Activated CD8-positive, alpha-beta T cell treated with anti-CD3 and anti-CD28 coated beads for 36 hours (primary cell): ENCODE measurements at regions not wholly inside any gene's neighbourhood (a gene's known extent, or its start where the extent isn't known, plus 50 kb on each side); places are given as distances from the start of the nearest gene placed in this dataset.

Experiments used
- ATAC-seq: fragments of 200-7000 bp; cut with Tn5 transposase; one replicate; pipeline ENCODE4 v1.10.0; 2021; ENCODE audit warnings: mild to moderate bottlenecking, moderate library complexity
- CTCF ChIA-PET: fragments of 350-600 bp; sonication (Branson Sonifier 250); formaldehyde crosslinking; loops from one replicate; lab custom pipeline; 2021; ENCODE audit warnings: antibody characterized with exemption; lab: Charles Lee
- POLR2A ChIA-PET: fragments of 350-600 bp; sonication (Branson Sonifier 250); formaldehyde crosslinking; loops from one replicate; lab custom pipeline; 2021; ENCODE audit warnings: antibody characterized with exemption; lab: Charles Lee
- DNase-seq: peaks from one replicate; pipeline ENCODE4 v3.0.0-alpha.2; 2020
- H3K27ac Mint-ChIP-seq: one replicate; pipeline ENCODE4 v1.8.0; 2021; ENCODE audit warnings: mild to moderate bottlenecking, mixed read lengths
- H3K27me3 Mint-ChIP-seq: one replicate; pipeline ENCODE4 v1.8.0; 2021; ENCODE audit warnings: mixed read lengths
- H3K36me3 Mint-ChIP-seq: one replicate; pipeline ENCODE4 v1.8.0; 2021; ENCODE audit warnings: low read depth, mixed read lengths
- H3K4me1 Mint-ChIP-seq: one replicate; pipeline ENCODE4 v1.8.0; 2021; ENCODE audit warnings: low read depth, mixed read lengths
- H3K4me3 Mint-ChIP-seq: one replicate; pipeline ENCODE4 v1.8.0; 2021; ENCODE audit warnings: mild to moderate bottlenecking, moderate library complexity, mixed read lengths
- H3K9me3 Mint-ChIP-seq: one replicate; pipeline ENCODE4 v1.8.0; 2021; ENCODE audit warnings: mixed read lengths
- CTCF ChIP-seq: fragments of 200-600 bp; IDR thresholded peaks from one replicate; pipeline ENCODE4 v1.8.0; 2022; ENCODE audit warnings: antibody characterized with exemption, mild to moderate bottlenecking
- intact Hi-C: fragments of 100-400 bp; cut with micrococcal nuclease; formaldehyde crosslinking; loops from one replicate; pipeline ENCODE4 v1.10.0; 2022

GRCh38 chr18:37667836-37668235 lies 102.2 kb upstream of the CELF4 start:
- Mint-ChIP-seq H3K4me3 (no peak overlapping the region), H3K27ac (no peak overlapping the region), H3K27me3 (no peaks in the 10 kb centered on the region), H3K36me3 (no peaks in the 10 kb centered on the region), H3K4me1 (no peaks in the 10 kb centered on the region), H3K9me3 (no peaks in the 10 kb centered on the region)
- intact Hi-C loops = no loop called here
- CTCF ChIA-PET = no interaction called here
- POLR2A ChIA-PET = no interaction called here
- TF ChIP-seq CTCF = no peak
- DNase-seq (no peak), ATAC-seq (no peak)

GRCh38 chr18:37666991-37667390 lies 101.4 kb upstream of the CELF4 start:
- no peak overlapping the region for H3K27ac Mint-ChIP-seq
- CTCF ChIA-PET = no interaction called here

GRCh38 chr18:37666451-37666850 lies 100.9 kb upstream of the CELF4 start:
- no peak overlapping the region for H3K4me3 Mint-ChIP-seq
- ATAC-seq (no peak), DNase-seq (no peak)
- CTCF ChIA-PET = no interaction called here
- H3K27ac Mint-ChIP-seq = no peak overlapping the region
- no peaks in the 10 kb centered on the region for H3K36me3 Mint-ChIP-seq
- H3K9me3 Mint-ChIP-seq = no peaks in the 10 kb centered on the region
- H3K4me1 Mint-ChIP-seq = no peaks in the 10 kb centered on the region
- no peaks in the 10 kb centered on the region for H3K27me3 Mint-ChIP-seq
- intact Hi-C loops = no loop called here
- no peak for TF ChIP-seq CTCF
- POLR2A ChIA-PET = no interaction called here

More at GRCh38 chr18:37666991-37667390, 101.4 kb upstream of the CELF4 start:
- POLR2A ChIA-PET = no interaction called here
- intact Hi-C loops = no loop called here
- Mint-ChIP-seq H3K9me3 (no peaks in the 10 kb centered on the region), H3K36me3 (no peaks in the 10 kb centered on the region), H3K27me3 (no peaks in the 10 kb centered on the region), H3K4me3 (no peak overlapping the region), H3K4me1 (no peaks in the 10 kb centered on the region)
- TF ChIP-seq CTCF = no peak
- DNase-seq = no peak
- no peak for ATAC-seq

- H3K27me3 Mint-ChIP-seq = no peaks in the 10 kb centered on the region
- no peak for TF ChIP-seq CTCF
- POLR2A ChIA-PET = no interaction called here
- no peaks in the 10 kb centered on the region for H3K36me3 Mint-ChIP-seq
- no peaks in the 10 kb centered on the region for H3K4me1 Mint-ChIP-seq
- intact Hi-C loops = no loop called here
- CTCF ChIA-PET = no interaction called here
- H3K4me3 Mint-ChIP-seq = no peak overlapping the region
- no peak overlapping the region for H3K27ac Mint-ChIP-seq
- no peaks in the 10 kb centered on the region for H3K9me3 Mint-ChIP-seq
- DNase-seq = no peak
- ATAC-seq = no peak
Observed at GRCh38 chr18:37665346-37665745, 99.7 kb upstream of the CELF4 start.

GRCh38 chr18:37663446-37663845 lies 97.8 kb upstream of the CELF4 start:
- POLR2A ChIA-PET = no interaction called here
- Mint-ChIP-seq H3K27me3 (no peaks in the 10 kb centered on the region), H3K9me3 (no peaks in the 10 kb centered on the region), H3K36me3 (no peaks in the 10 kb centered on the region), H3K4me3 (no peak overlapping the region), H3K4me1 (no peaks in the 10 kb centered on the region), H3K27ac (no peak overlapping the region)
- CTCF ChIA-PET = no interaction called here
- DNase-seq (no peak), ATAC-seq (no peak)
- intact Hi-C loops = no loop called here
- TF ChIP-seq CTCF = no peak
